Fibroblast of lung (primary cell): ENCODE measurements at regions not wholly inside any gene's neighbourhood (a gene's known extent, or its start where the extent isn't known, plus 50 kb on each side); places are given as distances from the start of the nearest gene placed in this dataset.

ENCODE experiments used
- EZH2 ChIP-seq: IDR thresholded peaks from 2 replicates; pipeline ENCODE4 v1.5.1; 2012; ENCODE audit warnings: low read length, control low read depth, mild to moderate bottlenecking; ENCODE audit errors: missing control alignments
- TF ChIP-seq, protein P1 (sequence below), 2 donors: IDR thresholded peaks in 1 of 2; conservative IDR thresholded peaks in 1 of 2; 1 replicate in 1 of 2; 2 replicates in 1 of 2; pipeline ENCODE4 v1.5.1; 2011 to 2012; ENCODE audit warnings: low read length in 2 of 2, control low read depth in 1 of 2, inconsistent platforms in 1 of 2, low read depth in 1 of 2, mild to moderate bottlenecking in 1 of 2

DNA sequence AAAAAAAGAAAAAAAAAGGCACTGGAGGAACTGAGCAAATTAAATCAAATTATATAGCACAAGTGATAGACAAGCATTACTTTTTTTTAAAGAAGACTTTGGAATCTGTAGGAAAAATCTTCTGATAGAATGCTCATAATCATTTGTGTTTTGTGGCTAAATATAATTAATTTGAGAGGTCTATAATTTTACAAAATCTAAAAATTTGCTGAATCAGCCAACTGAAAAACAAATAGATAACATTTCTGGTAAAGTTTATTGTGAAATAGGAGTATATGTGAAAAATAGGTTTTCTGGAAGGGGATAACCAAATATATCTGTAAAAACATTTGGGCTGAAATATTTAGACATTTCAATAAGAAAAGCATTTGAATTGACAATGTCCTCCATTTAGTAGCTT lies 844.9 kb upstream of the COBL start:
- TF ChIP-seq, protein P1, sequence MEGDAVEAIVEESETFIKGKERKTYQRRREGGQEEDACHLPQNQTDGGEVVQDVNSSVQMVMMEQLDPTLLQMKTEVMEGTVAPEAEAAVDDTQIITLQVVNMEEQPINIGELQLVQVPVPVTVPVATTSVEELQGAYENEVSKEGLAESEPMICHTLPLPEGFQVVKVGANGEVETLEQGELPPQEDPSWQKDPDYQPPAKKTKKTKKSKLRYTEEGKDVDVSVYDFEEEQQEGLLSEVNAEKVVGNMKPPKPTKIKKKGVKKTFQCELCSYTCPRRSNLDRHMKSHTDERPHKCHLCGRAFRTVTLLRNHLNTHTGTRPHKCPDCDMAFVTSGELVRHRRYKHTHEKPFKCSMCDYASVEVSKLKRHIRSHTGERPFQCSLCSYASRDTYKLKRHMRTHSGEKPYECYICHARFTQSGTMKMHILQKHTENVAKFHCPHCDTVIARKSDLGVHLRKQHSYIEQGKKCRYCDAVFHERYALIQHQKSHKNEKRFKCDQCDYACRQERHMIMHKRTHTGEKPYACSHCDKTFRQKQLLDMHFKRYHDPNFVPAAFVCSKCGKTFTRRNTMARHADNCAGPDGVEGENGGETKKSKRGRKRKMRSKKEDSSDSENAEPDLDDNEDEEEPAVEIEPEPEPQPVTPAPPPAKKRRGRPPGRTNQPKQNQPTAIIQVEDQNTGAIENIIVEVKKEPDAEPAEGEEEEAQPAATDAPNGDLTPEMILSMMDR (conservative IDR thresholded peaks at IDR 0.05 in 1 of 2, IDR thresholded peaks at IDR 0.05 in 1 of 2; ENCODE audit: low read depth in 1 of 2, low read length in 2 of 2) = no peak
- no peak for TF ChIP-seq EZH2
